ENCODE measurements at regions not wholly inside any gene's neighbourhood (a gene's known extent, or its start where the extent isn't known, plus 50 kb on each side); places are given as distances from the start of the nearest gene placed in this dataset.

DNA sequence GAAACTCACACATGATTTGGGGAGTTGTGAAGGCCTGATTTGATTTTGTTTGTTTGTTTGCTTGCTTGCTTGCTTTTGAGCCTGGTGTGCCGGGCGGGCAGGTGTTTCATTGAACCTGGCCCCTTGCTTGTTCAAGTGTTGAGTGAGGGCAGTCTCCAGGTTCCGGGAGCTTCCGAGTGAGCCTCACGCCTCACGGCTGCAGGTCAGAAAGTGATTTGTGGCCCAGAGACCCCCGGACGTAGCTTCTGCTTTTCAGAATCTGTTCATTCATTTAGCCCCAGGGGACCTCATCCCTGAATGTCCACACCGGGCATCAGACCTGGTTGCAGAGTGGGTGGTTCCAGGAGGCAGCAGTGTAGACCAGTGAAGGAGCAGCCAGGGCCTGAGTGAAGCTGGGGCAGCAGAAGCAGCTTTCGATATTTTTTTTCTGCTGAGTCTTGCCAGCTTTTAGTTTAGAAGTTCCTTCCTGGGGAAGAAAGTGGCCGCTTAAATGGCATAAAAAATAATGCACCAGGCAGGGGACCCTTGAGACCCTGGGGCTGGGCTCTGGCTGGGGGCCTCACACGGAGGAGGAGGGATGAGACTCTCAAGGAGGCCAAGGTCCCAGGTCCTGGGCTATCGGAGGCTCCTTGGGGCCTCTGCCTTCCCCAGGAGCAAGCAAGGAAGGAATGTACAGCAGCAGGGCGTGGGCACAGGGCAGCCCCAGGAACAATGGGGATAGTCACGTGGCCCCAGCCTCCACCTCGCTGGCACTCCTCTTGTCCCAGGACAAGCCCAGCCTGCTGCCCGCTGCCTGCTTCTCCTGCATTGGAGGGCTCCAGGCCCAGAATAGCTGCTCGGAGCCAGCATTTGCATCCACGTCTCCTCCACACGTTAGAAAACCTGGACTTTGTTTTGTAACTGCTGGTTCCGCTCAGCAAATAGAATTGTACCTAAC, 89.2 kb upstream of the BHLHE23 start:
- Histone ChIP-seq H3K27ac (no peak overlapping the region), H3K4me3 (no peak overlapping the region), H3K9me3 (replicated peaks) (no peaks in the 10 kb centered on the region; the same call in 1 of the 2 replicates), H3K36me3 (no peaks in the 10 kb centered on the region), H3K27me3 (replicated peaks) (peaks cover 54% of the 10 kb centered on the region), H3K4me1 (replicated peaks) (no peaks in the 10 kb centered on the region)
- peak in 1 of 2 experiments; percentile 36 for DNase-seq (ENCODE audit: low read depth in 1 of 2, low spot score in 2 of 2)

DNA sequence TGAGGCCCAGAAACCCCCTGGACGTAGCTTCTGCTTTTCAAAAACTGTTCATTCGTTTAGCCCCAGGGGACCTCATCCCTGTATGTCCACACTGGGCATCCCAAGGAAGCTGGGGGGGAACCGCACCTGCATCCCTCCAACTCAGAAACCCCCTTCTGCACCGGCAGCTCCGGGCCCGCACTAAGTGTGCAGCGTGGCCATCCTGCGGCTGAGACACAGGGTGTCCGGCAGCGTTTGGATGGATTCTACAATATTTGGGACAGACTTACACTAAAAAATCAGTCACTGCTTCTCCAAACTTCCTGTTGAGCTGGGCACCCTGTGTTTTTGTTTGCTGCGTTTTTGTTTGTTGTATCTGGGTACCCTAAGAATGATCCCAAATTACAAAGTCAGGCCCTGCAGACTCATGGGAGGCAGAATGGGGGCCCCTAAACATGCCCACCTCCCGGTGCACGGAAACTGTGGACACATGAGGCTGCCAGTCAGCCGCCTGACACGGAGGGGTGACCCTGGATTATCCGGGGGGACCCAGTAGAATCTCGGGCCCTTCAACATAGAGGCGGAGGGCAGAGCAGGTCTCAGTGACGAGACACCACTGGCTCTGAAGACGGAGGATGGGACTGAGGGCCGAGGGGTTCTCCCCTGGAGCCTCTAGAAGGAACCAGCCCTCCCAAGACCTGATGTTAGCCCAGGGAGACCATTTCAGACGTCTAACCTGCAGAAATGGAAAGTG, 88.2 kb upstream of the BHLHE23 start:
- no peak overlapping the region for H3K27ac ChIP-seq
- H3K27me3 ChIP-seq (replicated peaks): peaks cover 60% of the 10 kb centered on the region
- no peak overlapping the region for H3K4me3 ChIP-seq
- H3K36me3 ChIP-seq: no peaks in the 10 kb centered on the region
- H3K9me3 ChIP-seq (replicated peaks): no peaks in the 10 kb centered on the region; the same call in 1 of the 2 replicates
- H3K4me1 ChIP-seq (replicated peaks): no peaks in the 10 kb centered on the region
- peak in 1 of 2 experiments; percentile 38 for DNase-seq (ENCODE audit: low read depth in 1 of 2, low spot score in 2 of 2)

DNA sequence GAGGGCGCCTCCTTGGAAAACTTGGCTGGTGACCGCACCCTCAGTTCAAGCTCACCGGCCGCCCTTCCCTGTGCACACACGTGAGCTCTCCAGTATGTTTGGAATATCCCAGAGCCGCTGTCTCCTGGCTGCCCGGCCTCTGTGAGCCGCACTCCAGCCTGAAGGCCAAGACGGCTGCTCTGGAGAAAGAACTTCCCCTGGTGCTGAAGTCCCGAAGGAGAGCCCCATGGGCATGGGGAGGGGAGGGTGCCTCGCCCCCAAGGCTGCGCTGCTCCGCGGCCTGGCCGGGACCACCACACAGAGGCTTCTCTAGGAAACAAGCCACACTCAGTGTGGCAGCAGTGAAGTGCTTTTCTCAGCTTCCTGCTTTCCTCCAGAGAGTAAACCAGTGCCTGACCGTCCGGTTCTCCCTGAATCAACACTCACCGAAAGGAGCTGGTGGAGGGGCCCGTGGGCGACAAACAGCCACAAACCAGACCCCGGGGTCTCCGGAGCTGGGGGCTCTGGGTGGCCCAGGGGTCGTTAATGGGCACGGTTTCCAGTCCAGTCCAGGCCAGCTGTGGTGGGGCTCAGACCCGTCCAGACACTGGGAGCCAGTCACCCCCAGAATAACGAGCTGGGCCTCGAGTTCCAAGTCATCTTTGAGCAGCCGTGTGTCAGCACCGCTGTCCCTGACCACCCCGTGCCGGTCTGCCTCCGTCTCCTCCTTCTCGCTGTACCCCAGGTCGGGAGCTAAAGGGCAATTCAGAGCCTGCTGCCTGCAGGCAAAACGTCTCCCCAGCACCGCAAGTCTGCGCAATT, 87.4 kb upstream of the BHLHE23 start:
- no peaks in the 10 kb centered on the region for H3K36me3 ChIP-seq
- H3K27ac ChIP-seq: no peak overlapping the region
- no peaks in the 10 kb centered on the region for H3K4me1 ChIP-seq (replicated peaks)
- DNase-seq (ENCODE audit: low read depth in 1 of 2, low spot score in 2 of 2): peak in 1 of 2 experiments; percentile 37
- H3K9me3 ChIP-seq (replicated peaks): no peaks in the 10 kb centered on the region; the same call in 1 of the 2 replicates
- no peak overlapping the region for H3K4me3 ChIP-seq
- H3K27me3 ChIP-seq (replicated peaks): peaks cover 64% of the 10 kb centered on the region

DNA sequence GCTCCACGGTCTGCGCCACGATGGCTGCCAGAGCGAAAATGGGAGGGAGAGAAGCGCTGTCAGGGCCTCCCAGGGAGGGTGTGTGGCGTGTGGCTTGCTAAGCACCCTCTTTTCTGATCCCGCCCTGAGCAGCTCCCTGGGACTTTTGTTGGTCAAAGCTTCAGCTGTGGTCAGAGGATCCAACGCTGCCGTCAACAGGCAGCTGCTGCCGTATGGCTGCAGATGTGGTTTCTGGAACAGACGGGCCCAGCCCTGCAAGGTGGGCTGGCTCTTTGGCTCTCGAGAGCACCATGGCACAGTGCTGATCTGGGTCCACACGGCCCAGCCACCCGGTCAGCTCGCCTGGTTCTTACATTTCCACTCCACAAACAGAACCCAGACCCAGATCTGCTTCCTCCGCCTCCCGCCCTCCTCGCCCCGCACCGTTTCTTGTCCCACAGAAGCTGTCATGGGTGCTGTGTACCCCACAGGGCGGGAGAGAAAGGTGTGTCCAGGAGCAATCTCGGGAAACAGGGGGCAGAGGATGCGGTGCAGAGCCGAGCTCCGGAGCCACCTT, 86.0 kb upstream of the BHLHE23 start:
- no peak overlapping the region for H3K27ac ChIP-seq
- H3K4me1 ChIP-seq (replicated peaks): no peaks in the 10 kb centered on the region
- H3K36me3 ChIP-seq: no peaks in the 10 kb centered on the region
- H3K27me3 ChIP-seq (replicated peaks): peaks cover 70% of the 10 kb centered on the region
- peak in 1 of 2 experiments; percentile 36 for DNase-seq (ENCODE audit: low read depth in 1 of 2, low spot score in 2 of 2)
- no peaks in the 10 kb centered on the region; the same call in 1 of the 2 replicates for H3K9me3 ChIP-seq (replicated peaks)
- no peak overlapping the region for H3K4me3 ChIP-seq

DNA sequence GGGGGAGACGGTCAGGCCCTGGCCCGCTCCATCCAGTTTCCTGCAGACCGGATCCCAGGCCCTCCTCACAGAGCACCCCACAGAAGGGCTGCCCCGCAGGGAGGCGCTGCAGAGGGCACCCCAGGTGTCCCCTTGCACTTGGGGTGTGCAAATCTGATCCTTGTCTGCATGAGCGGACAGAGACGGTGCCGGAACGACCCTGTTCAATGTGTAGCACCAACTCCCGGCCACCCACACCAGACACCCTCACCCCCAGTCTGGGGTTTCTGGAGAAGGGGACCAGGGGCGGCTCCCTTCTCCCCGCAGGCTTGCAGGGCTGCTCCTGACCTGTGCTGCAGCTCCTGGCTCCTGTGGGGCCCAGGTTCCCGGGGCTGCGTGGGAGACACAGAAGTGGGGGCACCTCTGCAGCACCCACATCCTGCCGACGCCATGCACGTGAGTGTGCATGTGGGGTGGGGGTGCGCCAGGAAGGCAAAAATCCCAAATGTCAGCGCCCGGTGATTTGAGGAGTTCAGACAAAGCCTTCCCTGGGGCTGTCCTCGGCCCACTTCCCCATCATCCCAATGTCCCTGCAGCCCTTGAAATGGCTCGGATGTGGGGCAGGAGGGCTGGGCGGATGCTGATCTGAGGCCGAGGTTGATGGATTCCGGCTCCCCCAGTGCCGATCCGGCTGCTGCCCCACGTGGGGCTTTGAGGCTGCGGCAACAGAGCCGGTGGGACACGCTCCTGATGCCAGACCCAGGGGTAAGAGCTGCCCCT, 85.3 kb upstream of the BHLHE23 start:
- no peaks in the 10 kb centered on the region for H3K36me3 ChIP-seq
- H3K27ac ChIP-seq: no peak overlapping the region
- H3K27me3 ChIP-seq (replicated peaks): peaks cover 77% of the 10 kb centered on the region
- no peak overlapping the region for H3K4me3 ChIP-seq
- H3K9me3 ChIP-seq (replicated peaks): no peaks in the 10 kb centered on the region; the same call in 1 of the 2 replicates
- H3K4me1 ChIP-seq (replicated peaks): no peaks in the 10 kb centered on the region
- peak in 1 of 2 experiments; percentile 39 for DNase-seq (ENCODE audit: low read depth in 1 of 2, low spot score in 2 of 2)

DNA sequence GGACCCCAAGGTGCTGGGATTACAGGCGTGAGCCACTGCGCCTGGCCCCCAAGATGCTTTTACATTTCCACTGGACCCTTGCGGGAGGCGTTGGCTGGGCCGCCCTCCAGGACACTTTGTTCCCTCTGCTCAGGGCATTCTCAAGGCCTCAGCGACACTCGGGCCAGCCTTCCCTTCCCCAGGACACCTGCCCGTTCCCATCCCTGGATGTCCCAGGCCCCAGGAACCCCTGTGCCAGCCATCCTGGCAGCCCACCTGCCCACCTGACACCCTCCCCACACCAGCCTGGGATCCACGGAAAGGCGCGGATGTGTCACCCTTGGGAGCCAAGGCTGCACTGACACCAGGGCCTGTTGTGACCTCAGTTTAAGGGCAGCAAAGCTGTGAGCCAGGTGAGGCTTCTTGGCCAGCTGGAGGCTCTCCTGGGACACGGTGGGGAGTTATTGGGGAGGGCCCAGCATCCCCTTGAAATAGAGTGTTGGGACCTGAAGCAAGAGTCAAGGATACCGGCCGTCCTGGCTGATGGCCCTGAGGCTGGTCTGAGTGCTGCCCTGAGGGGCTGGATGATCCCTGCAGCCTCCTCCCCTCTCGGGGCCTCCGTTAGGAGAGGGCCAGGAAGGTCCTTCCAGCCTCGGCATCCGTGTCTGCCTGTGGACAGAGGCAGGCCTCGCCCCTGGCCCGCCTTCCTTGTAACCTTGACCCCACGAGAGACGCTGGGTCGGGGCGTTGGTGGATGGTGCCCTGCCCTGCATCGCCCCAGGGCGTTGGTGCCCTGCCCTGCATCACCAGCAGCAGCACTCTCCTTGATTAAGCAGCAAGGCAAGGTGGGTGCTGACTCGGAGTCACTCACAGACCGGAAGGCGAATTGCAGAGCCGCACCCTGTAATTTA, 84.2 kb upstream of the BHLHE23 start:
- Histone ChIP-seq H3K4me1 (replicated peaks) (no peaks in the 10 kb centered on the region), H3K4me3 (no peak overlapping the region), H3K27ac (no peak overlapping the region), H3K27me3 (replicated peaks) (peaks cover 80% of the 10 kb centered on the region), H3K36me3 (no peaks in the 10 kb centered on the region), H3K9me3 (replicated peaks) (no peaks in the 10 kb centered on the region; the same call in 1 of the 2 replicates)
- DNase-seq (ENCODE audit: low read depth in 1 of 2, low spot score in 2 of 2): peak in 1 of 2 experiments; percentile 28

DNA sequence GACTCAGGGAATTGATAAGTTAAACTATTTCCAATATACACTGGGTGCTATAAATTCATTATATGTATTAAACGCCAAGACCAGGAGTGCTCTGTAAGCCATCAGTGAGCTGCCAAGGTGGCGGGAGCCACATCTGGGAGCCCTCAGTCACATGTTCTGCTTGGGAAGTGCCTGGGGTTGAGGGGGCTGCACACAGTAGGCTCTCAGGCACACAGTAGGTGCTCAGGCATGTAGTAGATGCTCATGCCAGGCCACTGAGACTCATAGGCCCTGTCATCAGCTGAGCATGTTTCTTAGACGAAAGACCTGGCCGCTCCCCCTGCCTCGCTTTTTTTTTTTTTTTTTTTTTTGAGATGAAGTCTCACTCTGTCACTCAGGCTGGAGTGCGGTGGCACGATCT, 83.3 kb upstream of the BHLHE23 start:
- Histone ChIP-seq H3K36me3 (no peaks in the 10 kb centered on the region), H3K4me3 (no peak overlapping the region), H3K9me3 (replicated peaks) (no peaks in the 10 kb centered on the region; the same call in 1 of the 2 replicates), H3K27ac (no peak overlapping the region), H3K27me3 (replicated peaks) (peaks cover 80% of the 10 kb centered on the region), H3K4me1 (replicated peaks) (no peaks in the 10 kb centered on the region)
- DNase-seq (ENCODE audit: low read depth in 1 of 2, low spot score in 2 of 2): peak in 1 of 2 experiments; percentile 22

DNA sequence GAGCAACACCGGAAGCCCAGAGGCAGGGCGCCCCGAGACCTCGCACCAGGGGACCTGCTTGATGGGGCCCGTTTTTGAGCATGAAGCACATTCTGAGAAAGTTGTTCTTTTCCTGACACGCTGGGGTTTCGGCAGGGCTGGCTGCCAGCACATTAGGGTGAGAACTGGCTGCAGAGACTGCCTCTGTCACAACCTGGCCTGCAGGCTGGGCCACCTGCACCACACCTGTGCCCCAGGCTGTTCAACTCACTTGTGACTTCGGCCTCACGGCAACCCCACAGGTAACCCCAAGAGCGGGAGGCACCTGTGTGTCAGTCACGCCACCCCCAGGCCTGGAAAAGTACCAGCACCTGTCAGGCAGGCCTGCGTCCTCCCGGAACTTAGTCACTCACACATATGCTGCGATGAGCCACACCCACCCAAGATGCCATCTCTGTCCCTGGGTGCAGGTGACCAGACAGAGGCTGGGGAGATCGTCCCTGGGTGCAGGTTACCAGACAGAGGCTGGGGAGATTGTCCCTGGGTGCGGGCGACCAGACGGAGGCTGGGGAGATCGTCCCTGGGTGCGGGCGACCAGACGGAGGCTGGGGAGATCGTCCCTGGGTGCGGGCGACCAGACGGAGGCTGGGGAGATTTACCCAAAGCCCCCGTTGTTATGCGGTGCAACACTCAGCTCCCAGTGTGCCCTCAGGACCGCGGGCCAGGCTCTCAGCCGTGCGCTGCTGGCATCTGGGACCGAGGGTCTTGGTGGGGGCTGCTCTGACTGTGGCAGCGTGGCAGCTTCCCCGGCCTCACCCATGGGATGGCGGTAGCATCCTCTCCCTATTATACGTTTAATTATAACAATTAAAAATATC, 82.5 kb upstream of the BHLHE23 start:
- no peak overlapping the region for H3K4me3 ChIP-seq
- H3K4me1 ChIP-seq (replicated peaks): no peaks in the 10 kb centered on the region
- H3K36me3 ChIP-seq: no peaks in the 10 kb centered on the region
- H3K9me3 ChIP-seq (replicated peaks): no peaks in the 10 kb centered on the region; the same call in 1 of the 2 replicates
- peak in 1 of 2 experiments; percentile 42 for DNase-seq (ENCODE audit: low read depth in 1 of 2, low spot score in 2 of 2)
- peaks cover 80% of the 10 kb centered on the region for H3K27me3 ChIP-seq (replicated peaks)
- H3K27ac ChIP-seq: no peak overlapping the region

DNA sequence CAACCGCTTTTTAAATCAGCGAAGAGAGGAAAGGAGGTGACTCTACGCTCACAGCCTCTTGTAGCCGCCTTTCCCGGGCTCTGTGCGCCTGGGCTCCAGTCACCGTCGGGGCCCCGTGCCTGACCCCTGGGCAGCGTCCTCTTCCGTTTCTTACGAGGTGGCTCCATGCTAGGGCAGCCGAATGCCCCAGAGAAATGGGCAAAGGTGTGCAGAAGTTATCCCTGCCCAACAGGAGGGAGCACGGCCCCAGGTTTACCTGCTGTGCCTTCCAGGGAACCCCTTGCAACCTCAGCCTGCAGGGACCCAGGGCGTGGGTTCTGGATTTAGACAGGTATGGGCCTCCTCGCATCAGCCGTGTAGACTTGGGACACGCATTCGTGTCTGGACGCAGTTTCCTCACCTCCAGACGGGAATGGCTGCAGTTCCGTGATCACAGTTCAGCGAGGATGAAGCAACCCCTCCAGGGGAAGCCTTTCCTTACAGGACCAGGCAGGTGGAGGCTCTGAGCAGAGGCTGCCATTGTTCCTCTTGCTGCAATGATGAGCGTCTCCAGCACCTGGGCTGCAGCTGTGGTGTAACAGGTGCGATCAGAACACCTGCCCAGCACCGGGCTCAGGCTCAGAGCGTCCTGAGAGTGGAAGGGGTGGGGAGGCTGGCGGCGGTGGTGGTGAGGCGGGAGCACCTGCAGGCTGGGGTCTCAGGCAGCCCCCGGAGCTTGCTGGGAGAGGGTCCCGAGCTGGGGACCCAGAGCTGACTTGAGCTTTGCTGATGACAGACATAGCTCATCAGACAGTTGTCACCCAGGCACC, 81.3 kb upstream of the BHLHE23 start:
- no peaks in the 10 kb centered on the region for H3K4me1 ChIP-seq (replicated peaks)
- no peak overlapping the region for H3K4me3 ChIP-seq
- H3K9me3 ChIP-seq (replicated peaks): no peaks in the 10 kb centered on the region; the same call in 1 of the 2 replicates
- no peaks in the 10 kb centered on the region for H3K36me3 ChIP-seq
- H3K27me3 ChIP-seq (replicated peaks): peaks cover 68% of the 10 kb centered on the region
- DNase-seq (ENCODE audit: low read depth in 1 of 2, low spot score in 2 of 2): peak in 1 of 2 experiments; percentile 43
- no peak overlapping the region for H3K27ac ChIP-seq

DNA sequence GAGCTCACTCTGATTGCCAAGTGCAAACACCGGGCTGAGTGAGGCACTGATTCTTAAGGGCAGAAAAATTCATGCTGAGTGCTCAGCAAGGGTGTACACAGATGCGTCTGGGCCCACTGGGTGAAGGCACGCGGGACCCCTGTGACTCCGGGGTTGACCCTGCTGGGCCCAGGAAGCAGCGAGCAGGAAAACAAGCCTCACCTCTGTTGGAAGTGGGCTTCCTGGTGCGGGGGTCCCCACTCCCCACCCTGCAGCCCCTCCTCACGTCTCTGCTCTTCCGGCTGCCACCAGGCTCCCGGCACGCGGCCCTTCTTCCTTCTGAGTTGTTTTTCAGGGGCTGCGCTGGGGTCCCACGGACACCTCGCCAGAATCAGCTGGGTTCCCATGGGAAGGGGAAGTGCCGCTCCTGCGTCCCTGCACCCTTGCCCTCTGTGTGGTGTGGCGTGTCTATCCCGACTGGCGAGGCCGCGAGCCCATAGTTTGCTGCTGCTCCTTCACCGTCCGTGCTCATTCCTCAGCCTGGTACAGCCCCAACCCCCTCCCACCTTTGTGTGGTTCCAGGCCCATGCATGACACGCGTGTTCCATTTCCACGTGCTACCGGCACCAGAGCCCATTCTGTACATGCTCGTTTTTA, 80.6 kb upstream of the BHLHE23 start:
- Histone ChIP-seq H3K9me3 (replicated peaks) (no peaks in the 10 kb centered on the region; the same call in 1 of the 2 replicates), H3K27ac (no peak overlapping the region), H3K4me1 (replicated peaks) (no peaks in the 10 kb centered on the region), H3K36me3 (no peaks in the 10 kb centered on the region), H3K4me3 (no peak overlapping the region), H3K27me3 (replicated peaks) (peaks cover 61% of the 10 kb centered on the region)
- peak in 1 of 2 experiments; percentile 39 for DNase-seq (ENCODE audit: low read depth in 1 of 2, low spot score in 2 of 2)

Data from SJSA1 (cell line).